ENCODE measurements at regions not wholly inside any gene's neighbourhood (a gene's known extent, or its start where the extent isn't known, plus 50 kb on each side); places are given as distances from the start of the nearest gene placed in this dataset.

- no peak for TF ChIP-seq AFF1 (IDR thresholded peaks at IDR 0.05; ENCODE audit: low read depth in 1 of 2, partially characterized antibody in 2 of 2)
- no peak for TF ChIP-seq FOXJ2 (tag; IDR thresholded peaks at IDR 0.05)
- TF ChIP-seq GATAD2B (IDR thresholded peaks at IDR 0.05; ENCODE audit: borderline replicate concordance), result no peak
- TF ChIP-seq ZNF589 (CRISPR knock-in tag; IDR thresholded peaks at IDR 0.05; ENCODE audit: low read depth), result no peak
- TF ChIP-seq ZNF384 (IDR thresholded peaks at IDR 0.05; ENCODE audit: low read depth, low read length), result no peak
- TF ChIP-seq RBM39 (optimal IDR thresholded peaks at IDR 0.05; ENCODE audit: low read depth, low read length), result no peak
- no peak for TF ChIP-seq DLX4 (CRISPR knock-in tag; IDR thresholded peaks at IDR 0.05)
- no peak for TF ChIP-seq SMC3 (conservative IDR thresholded peaks at IDR 0.05; ENCODE audit: insufficient read depth, low read depth, low read length)
- TF ChIP-seq MTA3 (IDR thresholded peaks at IDR 0.05; ENCODE audit: borderline replicate concordance), result no peak
- no peak for ATAC-seq
- intact Hi-C loops (cut with micrococcal nuclease), result no loop called here
- Histone ChIP-seq H3K9me1 (ENCODE audit: control insufficient read depth, insufficient read depth, low read length) (no peaks in the 10 kb centered on the region), H3K4me1 (replicated peaks in 1 of 2; ENCODE audit: control insufficient read depth in 2 of 2, insufficient read depth in 2 of 2, low read length in 2 of 2) (no peaks in the 10 kb centered on the region), H4K20me1 (replicated peaks; ENCODE audit: control insufficient read depth, insufficient read depth, low read length) (no peaks in the 10 kb centered on the region), H3K4me3 (no peak overlapping the region), H3K27me3 (ENCODE audit: control insufficient read depth in 2 of 2, insufficient read depth in 2 of 2, low read length in 2 of 2) (peaks cover 3 to 21% of the 10 kb centered on the region in 2 experiments; a peak in 3 of 5 replicates), H3K36me3 (ENCODE audit: control insufficient read depth, insufficient read depth, low read length) (no peaks in the 10 kb centered on the region), H3K4me2 (ENCODE audit: insufficient read depth, low read length) (no peak overlapping the region), H3K79me2 (ENCODE audit: control insufficient read depth, insufficient read depth, low read length) (no peaks in the 10 kb centered on the region), H3K27ac (ENCODE audit: extremely low read depth, low read depth, low read length) (no peak overlapping the region), H2AFZ (ENCODE audit: low read depth, low read length) (no peak overlapping the region), H3K9ac (ENCODE audit: insufficient read depth in 1 of 2, low read depth in 2 of 2, low read length in 2 of 2) (no peak overlapping the region), H3K9me3 (replicated peaks; ENCODE audit: control insufficient read depth, insufficient read depth, low read depth, low read length) (no peaks in the 10 kb centered on the region)
- WGBS (ENCODE audit: insufficient coverage, low coverage, missing lambda C conversion rate), result 3% methylated on average over 3 of the region's 3 CpGs
- DNase-seq (ENCODE audit: extremely low read depth in 1 of 4, low spot score in 3 of 4), result no peak
- POLR2A ChIA-PET, result no interaction called here
- FAIRE-seq, result no peak
- BruUV-seq (replicated peaks), result no TSS peak
- CTCF ChIA-PET (ENCODE audit: low intra/inter-chr PET ratio), result no interaction called here
- in situ Hi-C loops (cut with MboI), result no loop called here
Observed at GRCh38 chr9:105193560-105193959, 50.9 kb upstream of the SLC44A1 start.

Measured in K562 (cell line).